ENCODE measurements at regions not wholly inside any gene's neighbourhood (a gene's known extent, or its start where the extent isn't known, plus 50 kb on each side); places are given as distances from the start of the nearest gene placed in this dataset.
"Not testable (repeated sequence)": the region's sequence is repeated elsewhere in the genome, so short reads cannot be mapped to it uniquely, and the experiment has no call there.

DNA sequence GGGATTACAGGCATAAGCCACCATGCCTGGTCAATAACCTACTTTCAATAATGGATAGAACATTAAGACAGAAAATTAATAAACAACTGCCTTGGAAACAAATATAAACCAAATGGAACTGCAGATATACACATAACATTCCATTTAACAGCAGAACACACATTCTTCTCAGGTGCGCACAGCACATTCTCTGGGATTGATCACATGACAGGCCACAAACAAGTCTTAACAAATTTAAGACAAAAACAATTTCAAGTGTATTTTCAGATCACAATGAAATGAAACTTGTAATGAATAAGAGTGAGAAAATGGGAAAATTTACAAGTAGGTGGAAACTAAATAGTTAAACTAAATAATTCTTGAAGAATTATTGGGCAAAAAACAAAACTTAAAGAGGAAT is 167.9 kb downstream of the TBX18 start:
- ATAC-seq (no peak), DNase-seq (ENCODE audit: low read depth, low spot score) (no peak)
- no peaks in the 10 kb centered on the region for H3K36me3 ChIP-seq (ENCODE audit: control insufficient read depth, insufficient read depth, low read length)
- BruUV-seq (replicated peaks), result no TSS peak
- intact Hi-C loops (cut with micrococcal nuclease; ENCODE audit: unreplicated experiment) (no loop called here), in situ Hi-C loops (cut with HindIII; ENCODE audit: low pct_unique_long_range_greater_than_20kb, low sequenced_read_pairs) (no loop called here)
- ChIA-PET CTCF (no interaction called here), POLR2A (no interaction called here)
- TF ChIP-seq, protein P1, sequence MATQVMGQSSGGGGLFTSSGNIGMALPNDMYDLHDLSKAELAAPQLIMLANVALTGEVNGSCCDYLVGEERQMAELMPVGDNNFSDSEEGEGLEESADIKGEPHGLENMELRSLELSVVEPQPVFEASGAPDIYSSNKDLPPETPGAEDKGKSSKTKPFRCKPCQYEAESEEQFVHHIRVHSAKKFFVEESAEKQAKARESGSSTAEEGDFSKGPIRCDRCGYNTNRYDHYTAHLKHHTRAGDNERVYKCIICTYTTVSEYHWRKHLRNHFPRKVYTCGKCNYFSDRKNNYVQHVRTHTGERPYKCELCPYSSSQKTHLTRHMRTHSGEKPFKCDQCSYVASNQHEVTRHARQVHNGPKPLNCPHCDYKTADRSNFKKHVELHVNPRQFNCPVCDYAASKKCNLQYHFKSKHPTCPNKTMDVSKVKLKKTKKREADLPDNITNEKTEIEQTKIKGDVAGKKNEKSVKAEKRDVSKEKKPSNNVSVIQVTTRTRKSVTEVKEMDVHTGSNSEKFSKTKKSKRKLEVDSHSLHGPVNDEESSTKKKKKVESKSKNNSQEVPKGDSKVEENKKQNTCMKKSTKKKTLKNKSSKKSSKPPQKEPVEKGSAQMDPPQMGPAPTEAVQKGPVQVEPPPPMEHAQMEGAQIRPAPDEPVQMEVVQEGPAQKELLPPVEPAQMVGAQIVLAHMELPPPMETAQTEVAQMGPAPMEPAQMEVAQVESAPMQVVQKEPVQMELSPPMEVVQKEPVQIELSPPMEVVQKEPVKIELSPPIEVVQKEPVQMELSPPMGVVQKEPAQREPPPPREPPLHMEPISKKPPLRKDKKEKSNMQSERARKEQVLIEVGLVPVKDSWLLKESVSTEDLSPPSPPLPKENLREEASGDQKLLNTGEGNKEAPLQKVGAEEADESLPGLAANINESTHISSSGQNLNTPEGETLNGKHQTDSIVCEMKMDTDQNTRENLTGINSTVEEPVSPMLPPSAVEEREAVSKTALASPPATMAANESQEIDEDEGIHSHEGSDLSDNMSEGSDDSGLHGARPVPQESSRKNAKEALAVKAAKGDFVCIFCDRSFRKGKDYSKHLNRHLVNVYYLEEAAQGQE (IDR thresholded peaks at IDR 0.05; ENCODE audit: insufficient read depth in 1 of 2, low read depth in 2 of 2, low read length in 1 of 2), result no peak
- TF ChIP-seq, protein P2, sequence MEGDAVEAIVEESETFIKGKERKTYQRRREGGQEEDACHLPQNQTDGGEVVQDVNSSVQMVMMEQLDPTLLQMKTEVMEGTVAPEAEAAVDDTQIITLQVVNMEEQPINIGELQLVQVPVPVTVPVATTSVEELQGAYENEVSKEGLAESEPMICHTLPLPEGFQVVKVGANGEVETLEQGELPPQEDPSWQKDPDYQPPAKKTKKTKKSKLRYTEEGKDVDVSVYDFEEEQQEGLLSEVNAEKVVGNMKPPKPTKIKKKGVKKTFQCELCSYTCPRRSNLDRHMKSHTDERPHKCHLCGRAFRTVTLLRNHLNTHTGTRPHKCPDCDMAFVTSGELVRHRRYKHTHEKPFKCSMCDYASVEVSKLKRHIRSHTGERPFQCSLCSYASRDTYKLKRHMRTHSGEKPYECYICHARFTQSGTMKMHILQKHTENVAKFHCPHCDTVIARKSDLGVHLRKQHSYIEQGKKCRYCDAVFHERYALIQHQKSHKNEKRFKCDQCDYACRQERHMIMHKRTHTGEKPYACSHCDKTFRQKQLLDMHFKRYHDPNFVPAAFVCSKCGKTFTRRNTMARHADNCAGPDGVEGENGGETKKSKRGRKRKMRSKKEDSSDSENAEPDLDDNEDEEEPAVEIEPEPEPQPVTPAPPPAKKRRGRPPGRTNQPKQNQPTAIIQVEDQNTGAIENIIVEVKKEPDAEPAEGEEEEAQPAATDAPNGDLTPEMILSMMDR (IDR thresholded peaks at IDR 0.05), result no peak
- no peak for TF ChIP-seq POLR2AphosphoS5 (IDR thresholded peaks at IDR 0.05; ENCODE audit: low read depth, low read length)
- TF ChIP-seq TCF7L2 (IDR thresholded peaks at IDR 0.05; ENCODE audit: low read depth, low read length), result no peak
- no peak for TF ChIP-seq SIN3A (IDR thresholded peaks at IDR 0.05; ENCODE audit: borderline replicate concordance, insufficient read depth, low read depth, low read length)
- no peak overlapping the region for H3K27ac ChIP-seq (ENCODE audit: low read length)
- H3K9me3 ChIP-seq (ENCODE audit: control insufficient read depth, insufficient read depth, low read depth, low read length), result no peaks in the 10 kb centered on the region
- H3K4me1 ChIP-seq (ENCODE audit: control insufficient read depth, insufficient read depth, low read length), result no peaks in the 10 kb centered on the region
- no peak overlapping the region for H3K4me3 ChIP-seq (ENCODE audit: low read depth in 2 of 2, low read length in 2 of 2)
- H3K27me3 ChIP-seq (ENCODE audit: control insufficient read depth, insufficient read depth, low read length), result no peaks in the 10 kb centered on the region

DNA sequence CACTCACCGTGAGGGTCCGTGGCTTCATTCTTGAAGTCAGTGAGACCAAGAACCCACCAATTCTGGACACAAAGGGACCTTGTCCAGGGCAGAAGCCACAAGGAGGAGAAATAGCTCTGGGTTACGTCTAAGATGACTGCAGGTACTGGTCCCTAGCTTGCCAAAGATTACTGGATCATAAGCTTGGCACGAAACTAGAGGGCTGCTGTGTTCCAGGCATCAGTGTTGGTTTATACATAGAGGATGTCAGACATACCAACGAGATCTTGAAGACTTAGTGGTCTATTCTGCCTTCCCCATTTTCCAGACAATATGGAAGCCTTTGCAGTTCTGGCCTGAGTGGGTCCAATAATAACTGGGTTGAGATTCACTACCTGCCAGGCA is 175.7 kb downstream of the TBX18 start:
- DNase-seq (ENCODE audit: low read depth, low spot score), result no peak
- in situ Hi-C loops (cut with HindIII; ENCODE audit: low pct_unique_long_range_greater_than_20kb, low sequenced_read_pairs), result no loop called here
- no peaks in the 10 kb centered on the region for H3K4me1 ChIP-seq (ENCODE audit: control insufficient read depth, insufficient read depth, low read length)
- intact Hi-C loops (cut with micrococcal nuclease; ENCODE audit: unreplicated experiment), result no loop called here
- H3K27ac ChIP-seq (ENCODE audit: low read length), result no peak overlapping the region
- no TSS peak for BruUV-seq (replicated peaks)
- TF ChIP-seq SIN3A (IDR thresholded peaks at IDR 0.05; ENCODE audit: borderline replicate concordance, insufficient read depth, low read depth, low read length) (no peak), POLR2AphosphoS5 (IDR thresholded peaks at IDR 0.05; ENCODE audit: low read depth, low read length) (no peak), TCF7L2 (IDR thresholded peaks at IDR 0.05; ENCODE audit: low read depth, low read length) (no peak)
- TF ChIP-seq, protein P2 (IDR thresholded peaks at IDR 0.05), result no peak
- TF ChIP-seq, protein P1 (IDR thresholded peaks at IDR 0.05; ENCODE audit: insufficient read depth in 1 of 2, low read depth in 2 of 2, low read length in 1 of 2), result no peak
- POLR2A ChIA-PET, result no interaction called here
- H3K27me3 ChIP-seq (ENCODE audit: control insufficient read depth, insufficient read depth, low read length), result no peaks in the 10 kb centered on the region
- H3K4me3 ChIP-seq (ENCODE audit: low read depth in 2 of 2, low read length in 2 of 2), result no peak overlapping the region
- no peaks in the 10 kb centered on the region for H3K9me3 ChIP-seq (ENCODE audit: control insufficient read depth, insufficient read depth, low read depth, low read length)
- CTCF ChIA-PET, result no interaction called here
- ATAC-seq, result no peak
- no peaks in the 10 kb centered on the region for H3K36me3 ChIP-seq (ENCODE audit: control insufficient read depth, insufficient read depth, low read length)

GRCh38 chr6:84587994-84588696 is 176.3 kb downstream of the TBX18 start:
- POLR2A ChIA-PET, result not testable (repeated sequence)

More at GRCh38 chr6:84587994-84588696, 176.3 kb downstream of the TBX18 start:
- H3K9me3 ChIP-seq (ENCODE audit: control insufficient read depth, insufficient read depth, low read depth, low read length); BruUV-seq (replicated peaks); H3K27ac ChIP-seq (ENCODE audit: low read length); ATAC-seq; CTCF ChIA-PET; H3K36me3 ChIP-seq (ENCODE audit: control insufficient read depth, insufficient read depth, low read length); intact Hi-C loops (cut with micrococcal nuclease; ENCODE audit: unreplicated experiment); H3K4me3 ChIP-seq (ENCODE audit: low read depth in 2 of 2, low read length in 2 of 2); in situ Hi-C loops (cut with HindIII; ENCODE audit: low pct_unique_long_range_greater_than_20kb, low sequenced_read_pairs); DNase-seq (ENCODE audit: low read depth, low spot score); H3K27me3 ChIP-seq (ENCODE audit: control insufficient read depth, insufficient read depth, low read length); H3K4me1 ChIP-seq (ENCODE audit: control insufficient read depth, insufficient read depth, low read length): not testable (repeated sequence)
